ENCODE measurements at regions not wholly inside any gene's neighbourhood (a gene's known extent, or its start where the extent isn't known, plus 50 kb on each side); places are given as distances from the start of the nearest gene placed in this dataset.

GRCh38 chr15:95105229-95105628 is 873.9 kb downstream of the MCTP2 start (continued):
- TF ChIP-seq ZNF462 (CRISPR knock-in tag; IDR thresholded peaks at IDR 0.05) (no peak), NANOG (IDR thresholded peaks at IDR 0.05; ENCODE audit: borderline replicate concordance) (no peak), ZNF331 (CRISPR knock-in tag; IDR thresholded peaks at IDR 0.05; ENCODE audit: low read depth) (no peak), EZH2phosphoT487 (IDR thresholded peaks at IDR 0.05; ENCODE audit: unreplicated experiment) (no peak)

DNA sequence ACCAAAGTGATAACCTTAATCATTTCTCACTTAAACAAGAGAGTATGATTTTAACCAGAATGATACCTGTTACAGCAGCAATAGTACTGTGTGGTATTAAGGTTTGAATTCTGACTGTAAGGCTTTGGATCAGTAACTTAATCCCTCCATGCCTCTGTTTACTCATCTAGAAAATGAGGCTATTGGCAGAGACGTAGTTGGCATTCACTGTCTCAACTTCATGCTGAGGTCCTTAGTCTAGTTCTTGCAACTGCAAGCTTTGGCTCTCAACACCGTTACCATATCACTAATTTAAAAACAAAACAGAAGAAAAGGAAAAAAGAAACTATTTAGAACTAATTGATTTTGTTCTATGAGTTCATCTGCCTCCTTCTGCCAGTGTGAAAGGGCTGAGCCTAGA is 875.4 kb downstream of the MCTP2 start:
- Mint-ChIP-seq H3K36me3 (ENCODE audit: low read depth) (peaks cover 3% of the 10 kb centered on the region; the same call in 1 of the 3 replicates), H3K9me3 (peaks cover 5% of the 10 kb centered on the region; the same call in 1 of the 3 replicates), H3K27me3 (ENCODE audit: insufficient read depth, low read depth, poor library complexity) (no peaks in the 10 kb centered on the region), H3K27ac (no peak overlapping the region), H3K4me1 (no peaks in the 10 kb centered on the region), H3K4me3 (no peak overlapping the region)
- Histone ChIP-seq H2AFZ (no peak overlapping the region), H3K79me2 (replicated peaks; ENCODE audit: insufficient read depth) (no peaks in the 10 kb centered on the region), H4K20me1 (replicated peaks; ENCODE audit: insufficient read depth) (no peaks in the 10 kb centered on the region), H3K9me2 (ENCODE audit: insufficient read depth) (0 out of 2 replicates have a peak, but pooled peaks cover 4% of the 10 kb centered on the region), H3K4me1 (ENCODE audit: insufficient read depth) (no peaks in the 10 kb centered on the region), H3K4me2 (no peak overlapping the region), H3K4me3 (no peak overlapping the region), H3K27ac (ENCODE audit: low read depth) (no peak overlapping the region), H3K36me3 (ENCODE audit: insufficient read depth) (no peaks in the 10 kb centered on the region), H3K27me3 (ENCODE audit: insufficient read depth) (no peaks in the 10 kb centered on the region), H3F3A (replicated peaks; ENCODE audit: low read depth) (no peaks in the 10 kb centered on the region)
- no peak for DNase-seq (ENCODE audit: low spot score)
- ATAC-seq, result no peak
- TF ChIP-seq, protein P1, sequence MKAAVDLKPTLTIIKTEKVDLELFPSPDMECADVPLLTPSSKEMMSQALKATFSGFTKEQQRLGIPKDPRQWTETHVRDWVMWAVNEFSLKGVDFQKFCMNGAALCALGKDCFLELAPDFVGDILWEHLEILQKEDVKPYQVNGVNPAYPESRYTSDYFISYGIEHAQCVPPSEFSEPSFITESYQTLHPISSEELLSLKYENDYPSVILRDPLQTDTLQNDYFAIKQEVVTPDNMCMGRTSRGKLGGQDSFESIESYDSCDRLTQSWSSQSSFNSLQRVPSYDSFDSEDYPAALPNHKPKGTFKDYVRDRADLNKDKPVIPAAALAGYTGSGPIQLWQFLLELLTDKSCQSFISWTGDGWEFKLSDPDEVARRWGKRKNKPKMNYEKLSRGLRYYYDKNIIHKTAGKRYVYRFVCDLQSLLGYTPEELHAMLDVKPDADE (IDR thresholded peaks at IDR 0.05), result no peak
- TF ChIP-seq JUNB (IDR thresholded peaks at IDR 0.05; ENCODE audit: unreplicated experiment), result no peak
- TF ChIP-seq POLR2AphosphoS5 (IDR thresholded peaks at IDR 0.05; ENCODE audit: low read depth), result no peak
- no peak for TF ChIP-seq ZNF114 (CRISPR knock-in tag; IDR thresholded peaks at IDR 0.05)
- no peak for TF ChIP-seq EZH2 (IDR thresholded peaks at IDR 0.05; ENCODE audit: low read depth, unreplicated experiment)
- no peak for TF ChIP-seq EZH2phosphoT487 (IDR thresholded peaks at IDR 0.05; ENCODE audit: unreplicated experiment)
- TF ChIP-seq, protein P2, sequence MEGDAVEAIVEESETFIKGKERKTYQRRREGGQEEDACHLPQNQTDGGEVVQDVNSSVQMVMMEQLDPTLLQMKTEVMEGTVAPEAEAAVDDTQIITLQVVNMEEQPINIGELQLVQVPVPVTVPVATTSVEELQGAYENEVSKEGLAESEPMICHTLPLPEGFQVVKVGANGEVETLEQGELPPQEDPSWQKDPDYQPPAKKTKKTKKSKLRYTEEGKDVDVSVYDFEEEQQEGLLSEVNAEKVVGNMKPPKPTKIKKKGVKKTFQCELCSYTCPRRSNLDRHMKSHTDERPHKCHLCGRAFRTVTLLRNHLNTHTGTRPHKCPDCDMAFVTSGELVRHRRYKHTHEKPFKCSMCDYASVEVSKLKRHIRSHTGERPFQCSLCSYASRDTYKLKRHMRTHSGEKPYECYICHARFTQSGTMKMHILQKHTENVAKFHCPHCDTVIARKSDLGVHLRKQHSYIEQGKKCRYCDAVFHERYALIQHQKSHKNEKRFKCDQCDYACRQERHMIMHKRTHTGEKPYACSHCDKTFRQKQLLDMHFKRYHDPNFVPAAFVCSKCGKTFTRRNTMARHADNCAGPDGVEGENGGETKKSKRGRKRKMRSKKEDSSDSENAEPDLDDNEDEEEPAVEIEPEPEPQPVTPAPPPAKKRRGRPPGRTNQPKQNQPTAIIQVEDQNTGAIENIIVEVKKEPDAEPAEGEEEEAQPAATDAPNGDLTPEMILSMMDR (conservative IDR thresholded peaks at IDR 0.05; ENCODE audit: low read depth in 2 of 2), result no peak
- TF ChIP-seq CREB1 (CRISPR knock-in tag; IDR thresholded peaks at IDR 0.05; ENCODE audit: low read depth), result no peak
- TF ChIP-seq NANOG (IDR thresholded peaks at IDR 0.05; ENCODE audit: borderline replicate concordance), result no peak
